GM19463 (cell line): ENCODE measurements at regions not wholly inside any gene's neighbourhood (a gene's known extent, or its start where the extent isn't known, plus 50 kb on each side); places are given as distances from the start of the nearest gene placed in this dataset.
"Not testable (repeated sequence)": the region's sequence is repeated elsewhere in the genome, so short reads cannot be mapped to it uniquely, and the experiment has no call there.

ENCODE experiments used
- ATAC-seq: cut with Tn5 transposase; IDR thresholded peaks from one replicate; pipeline ENCODE4 v1.9.1; 2021; ENCODE audit warnings: mild to moderate bottlenecking, moderate library complexity; ENCODE audit not compliant: unreplicated experiment

- ATAC-seq = no peak
These were observed 486.9 kb upstream of the ADAMTS9 start for GRCh38 chr3:65174713-65175112.

- ATAC-seq = no peak
These were observed 486.0 kb upstream of the ADAMTS9 start for GRCh38 chr3:65173841-65174240.

GRCh38 chr3:65172209-65172608 lies 484.4 kb upstream of the ADAMTS9 start:
- ATAC-seq = no peak

GRCh38 chr3:65170390-65171042 lies 482.7 kb upstream of the ADAMTS9 start:
- ATAC-seq = no peak

GRCh38 chr3:65169961-65170360 lies 482.2 kb upstream of the ADAMTS9 start:
- ATAC-seq = no peak

GRCh38 chr3:65168547-65168946 lies 480.7 kb upstream of the ADAMTS9 start:
- ATAC-seq = no peak

- ATAC-seq = no peak
These were observed 478.7 kb upstream of the ADAMTS9 start for GRCh38 chr3:65166531-65166930.

- no peak for ATAC-seq
These were observed 470.2 kb upstream of the ADAMTS9 start for GRCh38 chr3:65158023-65158422.

GRCh38 chr3:65153850-65154512 lies 466.2 kb upstream of the ADAMTS9 start:
- ATAC-seq = no peak

GRCh38 chr3:65151666-65152065 lies 463.9 kb upstream of the ADAMTS9 start:
- ATAC-seq = no peak

GRCh38 chr3:65149877-65150276 lies 462.1 kb upstream of the ADAMTS9 start:
- no peak for ATAC-seq

GRCh38 chr3:65148687-65149086 lies 460.9 kb upstream of the ADAMTS9 start:
- ATAC-seq = no peak

GRCh38 chr3:65146179-65146578 lies 458.4 kb upstream of the ADAMTS9 start:
- no peak for ATAC-seq

- no peak for ATAC-seq
These were observed 457.9 kb upstream of the ADAMTS9 start for GRCh38 chr3:65145680-65146079.

GRCh38 chr3:65144791-65145351 lies 457.1 kb upstream of the ADAMTS9 start:
- no peak for ATAC-seq

GRCh38 chr3:65142456-65142855 lies 454.7 kb upstream of the ADAMTS9 start:
- no peak for ATAC-seq

- no peak for ATAC-seq
These were observed 450.8 kb upstream of the ADAMTS9 start for GRCh38 chr3:65138556-65138955.

GRCh38 chr3:65133752-65134151 lies 446.0 kb upstream of the ADAMTS9 start:
- not testable (repeated sequence) for ATAC-seq

GRCh38 chr3:65130782-65131181 lies 443.0 kb upstream of the ADAMTS9 start:
- no peak for ATAC-seq

GRCh38 chr3:65128346-65128745 lies 440.5 kb upstream of the ADAMTS9 start:
- no peak for ATAC-seq

GRCh38 chr3:65126527-65127410 lies 439.0 kb upstream of the ADAMTS9 start:
- no peak for ATAC-seq
